Naive thymus-derived CD8-positive, alpha-beta T cell (primary cell): ENCODE measurements at regions not wholly inside any gene's neighbourhood (a gene's known extent, or its start where the extent isn't known, plus 50 kb on each side); places are given as distances from the start of the nearest gene placed in this dataset.

Experiments
- ATAC-seq, 2 donors: fragments of 150-1000 bp; cut with Tn5 transposase in 1 of 2; sonication (Bioruptor Pico), chemical (Tn5 transposase) in 1 of 2; 1 replicate in 1 of 2; 2 replicates in 1 of 2; pipeline ENCODE4 v1.10.0; 2021; ENCODE audit warnings: mild to moderate bottlenecking in 2 of 2, moderate library complexity in 2 of 2
- POLR2A ChIA-PET: fragments of 350-600 bp; sonication (Branson Sonifier 250); formaldehyde crosslinking; loops from one replicate; lab custom pipeline; 2021; ENCODE audit warnings: antibody characterized with exemption; lab: Charles Lee
- DNase-seq, 10 donors: peaks; one replicate each; pipeline versions ENCODE4 v3.0.0 to v3.0.0-alpha.2; 2020 to 2022
- H3K27ac Mint-ChIP-seq, 10 donors: one replicate each; pipeline ENCODE4 v1.8.0; 2020 to 2022; ENCODE audit warnings: mild to moderate bottlenecking in 10 of 10, mixed read lengths in 10 of 10, moderate library complexity in 4 of 10, inconsistent platforms in 1 of 10
- H3K27me3 Mint-ChIP-seq, 5 donors: one replicate each; pipeline ENCODE4 v1.8.0; 2021 to 2022; ENCODE audit warnings: mixed read lengths in 5 of 5
- H3K36me3 Mint-ChIP-seq, 3 donors: one replicate each; pipeline ENCODE4 v1.8.0; 2020 to 2022; ENCODE audit warnings: mixed read lengths in 3 of 3, mild to moderate bottlenecking in 2 of 3, inconsistent platforms in 1 of 3
- H3K4me1 Mint-ChIP-seq, 4 donors: one replicate each; pipeline ENCODE4 v1.8.0; 2021 to 2022; ENCODE audit warnings: mixed read lengths in 4 of 4
- H3K4me3 Mint-ChIP-seq, 10 donors: one replicate each; pipeline ENCODE4 v1.8.0; 2020 to 2022; ENCODE audit warnings: mild to moderate bottlenecking in 10 of 10, mixed read lengths in 10 of 10, moderate library complexity in 6 of 10, inconsistent platforms in 1 of 10
- H3K9me3 Mint-ChIP-seq, 9 donors: one replicate each; pipeline ENCODE4 v1.8.0; 2020 to 2022; ENCODE audit warnings: mixed read lengths in 9 of 9, mild to moderate bottlenecking in 3 of 9, inconsistent platforms in 1 of 9, moderate library complexity in 1 of 9

GRCh38 chr13:57003682-57004081 is 137.0 kb upstream of the PRR20A start:
- no peaks in the 10 kb centered on the region for H3K4me1 Mint-ChIP-seq
- ATAC-seq (no peak), DNase-seq (no peak)
- H3K27ac Mint-ChIP-seq = no peak overlapping the region
- no peaks in the 10 kb centered on the region for H3K36me3 Mint-ChIP-seq
- POLR2A ChIA-PET = no interaction called here
- H3K4me3 Mint-ChIP-seq = no peak overlapping the region
- peaks cover 3 to 21% (median 6%) of the 10 kb centered on the region in 9 donors for H3K9me3 Mint-ChIP-seq
- no peaks in the 10 kb centered on the region for H3K27me3 Mint-ChIP-seq

- no peaks in the 10 kb centered on the region for H3K27me3 Mint-ChIP-seq
- POLR2A ChIA-PET = no interaction called here
- ATAC-seq (no peak), DNase-seq (no peak)
- peaks cover 0 to 8% (median 0%) of the 10 kb centered on the region in 3 donors for H3K36me3 Mint-ChIP-seq
- no peak overlapping the region for H3K4me3 Mint-ChIP-seq
- H3K9me3 Mint-ChIP-seq = peaks cover 0 to 38% (median 16%) of the 10 kb centered on the region in 9 donors
- no peaks in the 10 kb centered on the region for H3K4me1 Mint-ChIP-seq
- no peak overlapping the region for H3K27ac Mint-ChIP-seq
Measured at GRCh38 chr13:57017357-57017756, 123.4 kb upstream of the PRR20A start.

GRCh38 chr13:57018915-57019314 is 121.8 kb upstream of the PRR20A start:
- ATAC-seq = no peak
- POLR2A ChIA-PET = no interaction called here
- Mint-ChIP-seq H3K9me3 (peaks cover 0 to 41% (median 17%) of the 10 kb centered on the region in 9 donors), H3K4me1 (no peaks in the 10 kb centered on the region), H3K27ac (no peak overlapping the region), H3K36me3 (peaks cover 0 to 8% (median 0%) of the 10 kb centered on the region in 3 donors), H3K27me3 (no peaks in the 10 kb centered on the region), H3K4me3 (no peak overlapping the region)
- no peak for DNase-seq

GRCh38 chr13:57030671-57031070 is 110.0 kb upstream of the PRR20A start:
- H3K27me3 Mint-ChIP-seq = no peaks in the 10 kb centered on the region
- H3K4me3 Mint-ChIP-seq = no peak overlapping the region
- H3K27ac Mint-ChIP-seq = no peak overlapping the region
- ATAC-seq = no peak
- peaks cover 0 to 50% (median 19%) of the 10 kb centered on the region in 9 donors for H3K9me3 Mint-ChIP-seq
- H3K36me3 Mint-ChIP-seq = peaks cover 0 to 5% (median 0%) of the 10 kb centered on the region in 3 donors
- H3K4me1 Mint-ChIP-seq = no peaks in the 10 kb centered on the region
- POLR2A ChIA-PET = no interaction called here
- no peak for DNase-seq

- H3K27ac Mint-ChIP-seq = no peak overlapping the region
- no peak overlapping the region for H3K4me3 Mint-ChIP-seq
- H3K9me3 Mint-ChIP-seq = peaks cover 0 to 13% (median 8%) of the 10 kb centered on the region in 9 donors
- POLR2A ChIA-PET = no interaction called here
- ATAC-seq (no peak), DNase-seq (no peak)
- no peaks in the 10 kb centered on the region for H3K4me1 Mint-ChIP-seq
- H3K36me3 Mint-ChIP-seq = peaks cover 0 to 3% (median 0%) of the 10 kb centered on the region in 3 donors
- no peaks in the 10 kb centered on the region for H3K27me3 Mint-ChIP-seq
Measured at GRCh38 chr13:57036290-57036689, 104.4 kb upstream of the PRR20A start.

- no peaks in the 10 kb centered on the region for H3K36me3 Mint-ChIP-seq
- POLR2A ChIA-PET = no interaction called here
Measured at GRCh38 chr13:57044910-57045309, 95.8 kb upstream of the PRR20A start.

GRCh38 chr13:57045826-57046546 is 94.7 kb upstream of the PRR20A start:
- ATAC-seq (no peak), DNase-seq (no peak)
- Mint-ChIP-seq H3K36me3 (no peaks in the 10 kb centered on the region), H3K4me3 (no peak overlapping the region), H3K4me1 (no peaks in the 10 kb centered on the region), H3K9me3 (peaks cover 0 to 52% (median 17%) of the 10 kb centered on the region in 9 donors), H3K27ac (no peak overlapping the region), H3K27me3 (no peaks in the 10 kb centered on the region)
- POLR2A ChIA-PET = no interaction called here

More at GRCh38 chr13:57044910-57045309, 95.8 kb upstream of the PRR20A start:
- Mint-ChIP-seq H3K27ac (no peak overlapping the region), H3K4me1 (no peaks in the 10 kb centered on the region), H3K4me3 (no peak overlapping the region), H3K27me3 (no peaks in the 10 kb centered on the region), H3K9me3 (peaks cover 0 to 41% (median 9%) of the 10 kb centered on the region in 9 donors)
- ATAC-seq (no peak), DNase-seq (no peak)

- Mint-ChIP-seq H3K27ac (no peak overlapping the region), H3K36me3 (no peaks in the 10 kb centered on the region), H3K4me1 (no peaks in the 10 kb centered on the region), H3K27me3 (no peaks in the 10 kb centered on the region), H3K4me3 (no peak overlapping the region), H3K9me3 (peaks cover 0 to 26% (median 11%) of the 10 kb centered on the region in 9 donors)
- ATAC-seq (no peak), DNase-seq (no peak)
- POLR2A ChIA-PET = no interaction called here
Measured at GRCh38 chr13:57056601-57057180, 84.0 kb upstream of the PRR20A start.

- peaks cover 0 to 39% (median 12%) of the 10 kb centered on the region in 9 donors for H3K9me3 Mint-ChIP-seq
- POLR2A ChIA-PET = no interaction called here
- H3K4me1 Mint-ChIP-seq = no peaks in the 10 kb centered on the region
- no peak overlapping the region for H3K27ac Mint-ChIP-seq
- H3K27me3 Mint-ChIP-seq = no peaks in the 10 kb centered on the region
- H3K36me3 Mint-ChIP-seq = no peaks in the 10 kb centered on the region
- no peak for DNase-seq
- no peak for ATAC-seq
- no peak overlapping the region for H3K4me3 Mint-ChIP-seq
Measured at GRCh38 chr13:57063007-57063406, 77.7 kb upstream of the PRR20A start.

GRCh38 chr13:57073983-57074382 is 66.7 kb upstream of the PRR20A start:
- Mint-ChIP-seq H3K4me3 (no peak overlapping the region), H3K36me3 (no peaks in the 10 kb centered on the region), H3K27ac (no peak overlapping the region), H3K27me3 (no peaks in the 10 kb centered on the region), H3K9me3 (peaks cover 0 to 8% (median 2%) of the 10 kb centered on the region in 9 donors), H3K4me1 (no peaks in the 10 kb centered on the region)
- DNase-seq = no peak
- POLR2A ChIA-PET = no interaction called here
- ATAC-seq = no peak

GRCh38 chr13:57075588-57075987 is 65.1 kb upstream of the PRR20A start:
- no peak overlapping the region for H3K4me3 Mint-ChIP-seq
- peaks cover 0 to 8% (median 3%) of the 10 kb centered on the region in 9 donors for H3K9me3 Mint-ChIP-seq
- no peak for ATAC-seq
- H3K4me1 Mint-ChIP-seq = no peaks in the 10 kb centered on the region
- no peak overlapping the region for H3K27ac Mint-ChIP-seq
- POLR2A ChIA-PET = no interaction called here
- no peaks in the 10 kb centered on the region for H3K36me3 Mint-ChIP-seq
- H3K27me3 Mint-ChIP-seq = no peaks in the 10 kb centered on the region
- no peak for DNase-seq

GRCh38 chr13:57087006-57087405 is 53.7 kb upstream of the PRR20A start:
- Mint-ChIP-seq H3K27me3 (no peaks in the 10 kb centered on the region), H3K36me3 (no peaks in the 10 kb centered on the region), H3K9me3 (peaks cover 7 to 37% (median 22%) of the 10 kb centered on the region in 9 donors), H3K4me3 (no peak overlapping the region), H3K4me1 (no peaks in the 10 kb centered on the region), H3K27ac (no peak overlapping the region)
- DNase-seq (no peak), ATAC-seq (no peak)
- POLR2A ChIA-PET = no interaction called here
